CD4-positive, alpha-beta T cell treated with Interleukin-10 for 1 hour (primary cell): ENCODE measurements at regions not wholly inside any gene's neighbourhood (a gene's known extent, or its start where the extent isn't known, plus 50 kb on each side); places are given as distances from the start of the nearest gene placed in this dataset.

ENCODE experiments used
- DNase-seq: peaks from one replicate; pipeline ENCODE4 v3.0.0-alpha.2; 2020

DNA sequence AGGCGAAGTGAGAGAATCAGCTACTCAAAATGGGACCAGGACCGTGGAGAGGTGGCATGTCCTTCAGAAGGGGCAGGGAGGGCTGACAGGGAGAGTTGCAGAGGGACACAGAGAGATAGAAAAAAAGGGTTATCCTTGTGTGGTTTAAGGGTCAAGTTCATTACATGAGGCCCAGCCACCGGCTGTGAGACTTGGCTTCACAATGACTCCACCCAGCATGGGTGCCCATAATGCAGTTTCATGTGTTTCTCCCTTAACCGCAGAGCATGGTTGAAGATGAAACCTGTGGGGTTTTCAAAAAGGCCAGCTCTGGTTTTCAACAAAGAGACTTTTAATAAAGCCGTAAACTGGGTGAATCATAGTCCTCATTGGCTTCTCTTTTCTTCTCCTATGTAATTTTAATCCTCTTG, 164.6 kb downstream of the KLF5 start:
- DNase-seq, result no peak

DNA sequence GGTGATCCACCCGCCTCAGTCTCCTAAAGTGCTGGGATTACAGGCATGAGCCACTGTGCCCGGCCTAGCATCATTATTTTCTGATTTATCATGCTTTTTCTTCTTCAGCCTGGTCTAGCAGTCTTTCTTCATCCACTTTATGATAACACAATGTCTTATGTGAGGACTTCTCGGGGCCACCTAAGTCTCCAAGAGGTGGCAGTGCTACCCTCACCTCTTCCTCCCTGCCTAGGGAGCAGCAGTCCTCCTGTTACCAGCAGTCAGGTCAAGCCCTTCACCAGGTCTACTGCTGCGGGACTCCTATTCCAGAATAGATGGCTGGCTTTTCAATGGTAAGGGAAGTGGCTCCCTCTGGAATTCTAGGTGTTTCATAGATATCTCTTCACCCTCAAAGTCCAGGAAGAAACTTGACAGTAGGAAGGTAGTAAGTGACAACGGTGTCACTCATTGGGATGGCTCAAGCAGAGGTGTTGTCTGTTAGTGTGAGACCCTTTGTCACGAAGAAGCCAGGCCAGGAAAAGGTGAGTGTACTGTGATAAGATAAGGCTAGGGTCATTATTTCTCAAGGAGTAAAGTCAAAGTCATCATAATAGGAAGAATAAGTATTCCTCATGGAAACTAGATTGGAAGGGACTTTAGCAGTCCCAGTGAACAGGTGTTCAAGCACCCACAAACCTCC, 164.0 kb downstream of the KLF5 start:
- DNase-seq, result no peak

DNA sequence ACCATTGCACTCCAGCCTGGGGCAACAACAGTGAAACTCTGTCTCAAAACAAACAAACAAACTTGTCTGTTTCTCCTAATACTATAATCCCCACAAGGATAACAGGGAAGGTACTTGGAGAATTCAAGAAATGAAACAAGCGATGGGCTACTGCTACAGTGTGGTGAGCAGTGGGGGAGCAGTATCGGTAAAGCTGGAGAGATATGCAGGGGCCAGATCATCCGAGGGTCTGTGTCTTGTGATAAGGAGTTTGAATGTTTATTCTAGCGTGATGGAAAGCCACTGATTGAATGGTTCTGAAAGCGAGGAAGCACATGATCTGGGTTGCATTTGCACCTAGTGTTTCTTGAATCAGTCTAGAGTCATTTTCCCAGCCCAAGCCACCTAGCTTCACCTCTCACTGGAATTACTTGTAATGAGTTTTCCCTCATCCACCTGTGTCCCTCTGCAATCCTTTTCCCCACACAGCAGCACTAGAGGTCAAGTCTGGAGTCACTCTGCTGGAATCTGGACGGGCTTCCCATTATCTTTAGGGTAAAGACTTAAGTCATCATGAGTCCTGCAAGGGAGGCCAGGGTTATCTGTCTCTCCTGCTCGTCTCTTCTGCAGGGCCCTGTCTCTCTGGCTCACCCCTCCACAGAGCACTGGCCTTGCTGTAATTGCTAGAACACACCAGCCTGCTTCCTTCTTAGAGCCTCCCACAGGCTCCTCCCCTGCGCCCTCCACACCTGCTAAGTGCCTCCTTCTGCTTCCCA, 162.3 kb downstream of the KLF5 start:
- no peak for DNase-seq

DNA sequence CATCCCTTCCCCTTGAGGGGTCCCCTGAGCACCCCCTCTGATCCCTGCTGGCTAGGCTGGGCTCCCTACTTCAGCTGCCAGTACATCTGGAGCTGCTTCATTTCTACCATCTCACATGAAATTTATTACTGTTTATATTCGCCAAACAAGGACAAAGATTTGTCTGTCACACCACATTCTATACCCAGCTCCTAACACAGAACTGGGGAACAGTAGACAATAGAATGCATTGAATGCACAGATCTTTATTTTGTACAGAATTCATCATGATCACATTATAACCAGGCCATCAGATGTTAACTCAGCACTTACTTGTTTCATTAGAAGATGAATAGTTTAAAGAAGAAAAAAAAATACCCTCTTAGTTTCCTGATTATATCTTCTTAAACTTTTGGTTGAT, 159.4 kb downstream of the KLF5 start:
- DNase-seq, result no peak

DNA sequence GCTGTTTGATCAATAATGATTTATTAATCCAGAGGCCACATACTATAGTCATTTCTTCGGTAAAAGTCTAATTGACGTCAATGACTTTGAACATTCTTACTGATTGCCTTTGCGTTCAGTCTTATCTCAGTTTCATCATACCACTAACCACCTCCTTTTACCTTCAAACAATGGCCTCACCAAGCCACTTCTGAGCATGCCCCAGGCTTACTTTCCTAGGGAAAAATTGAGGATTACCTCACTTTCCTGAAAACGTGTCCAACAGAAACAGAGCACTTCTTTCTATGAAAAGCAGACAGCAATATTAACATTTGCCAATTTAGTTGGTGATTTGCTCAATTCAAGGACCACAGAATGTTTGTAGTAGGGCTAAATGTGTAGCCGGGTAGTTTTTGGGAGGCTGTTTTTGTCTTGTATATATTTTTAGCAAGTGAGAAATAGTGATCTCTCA, 157.6 kb downstream of the KLF5 start:
- no peak for DNase-seq

DNA sequence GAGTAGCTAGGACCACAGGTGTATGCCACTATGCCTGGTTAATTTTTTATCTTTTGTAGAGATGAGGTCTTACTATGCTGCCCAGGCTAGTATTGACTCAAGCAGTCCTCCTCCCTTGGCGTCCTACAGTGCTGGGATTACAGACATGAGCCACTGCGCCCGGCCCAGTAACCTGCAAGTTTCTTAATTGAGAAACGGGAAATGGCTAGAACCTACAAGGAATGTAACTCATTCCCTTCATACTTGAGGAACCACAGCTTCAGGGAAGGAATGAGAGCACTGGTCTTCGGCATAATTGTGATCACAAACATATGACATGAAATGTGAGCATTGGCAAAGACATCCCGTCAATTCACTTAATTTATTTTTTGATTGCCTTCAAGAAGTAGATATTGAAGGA, 157.0 kb downstream of the KLF5 start:
- DNase-seq, result no peak

DNA sequence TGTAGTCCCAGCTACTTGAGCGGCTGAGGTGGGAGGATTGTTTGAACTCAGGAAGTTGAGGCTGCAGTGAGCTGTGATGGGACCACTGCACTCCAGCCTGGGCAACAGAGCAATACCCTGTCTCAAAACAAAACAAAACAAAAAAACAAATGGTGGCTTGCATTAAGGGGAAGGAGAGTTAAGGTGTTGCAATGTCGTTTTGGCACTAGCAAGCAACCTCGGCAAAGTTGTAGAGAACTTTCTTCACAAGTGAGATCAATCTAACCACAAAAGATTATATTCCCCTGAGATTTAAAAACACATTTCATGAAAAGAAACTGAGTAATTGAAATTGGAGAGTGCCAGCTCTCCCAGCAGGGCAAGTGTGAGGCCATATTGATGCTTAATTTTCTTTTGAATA, 153.7 kb downstream of the KLF5 start:
- no peak for DNase-seq

DNA sequence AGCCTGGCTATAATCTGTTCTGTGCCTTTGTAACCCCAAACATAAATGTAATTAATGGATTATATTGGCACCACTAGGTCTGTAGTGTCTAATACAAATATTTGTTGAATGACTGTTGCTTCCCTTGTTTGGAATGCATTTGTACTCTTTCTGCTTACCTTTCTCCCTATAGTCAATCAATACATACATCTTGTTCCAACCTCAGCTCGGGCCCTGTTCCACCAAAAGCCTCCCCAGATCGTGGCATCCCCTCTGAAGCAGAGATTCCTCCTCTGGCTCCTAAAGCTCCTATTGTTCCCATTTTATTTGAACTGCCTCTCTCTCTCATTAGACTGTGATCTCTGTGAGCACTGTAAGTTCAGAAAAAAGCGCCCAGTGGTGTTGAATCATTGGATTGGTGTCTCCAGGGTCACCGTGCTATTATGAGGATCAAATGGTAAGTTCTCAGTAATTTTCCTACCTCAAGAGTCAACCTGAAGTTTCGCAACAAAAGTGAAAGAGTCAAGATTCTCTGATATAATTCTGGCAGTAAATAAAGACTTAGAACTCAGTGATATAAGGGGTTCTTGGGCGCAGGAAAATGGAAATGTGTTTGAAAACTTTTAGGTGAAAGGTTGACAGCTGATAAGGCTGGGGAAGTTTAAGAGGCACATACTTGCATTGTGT, 151.5 kb downstream of the KLF5 start:
- DNase-seq, result no peak

DNA sequence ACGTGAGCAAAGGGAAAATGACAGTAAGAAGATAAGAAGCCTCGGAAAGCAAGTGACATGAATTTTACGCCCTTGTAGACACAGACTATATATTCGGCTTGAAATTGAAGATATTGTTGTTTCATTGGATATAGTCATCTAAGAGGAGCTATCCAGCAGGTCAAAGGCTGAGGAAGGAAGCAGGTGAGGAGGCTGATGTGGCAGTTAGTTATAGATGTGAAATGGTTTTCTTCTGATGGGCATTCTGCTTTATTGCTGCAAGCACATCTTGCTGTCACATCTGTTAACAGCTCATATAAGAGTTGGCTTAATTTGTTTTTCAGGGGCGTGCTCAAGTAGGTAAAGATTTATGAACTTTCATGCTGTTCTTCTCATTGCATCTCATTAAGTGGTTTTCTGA, 146.1 kb downstream of the KLF5 start:
- DNase-seq, result no peak

DNA sequence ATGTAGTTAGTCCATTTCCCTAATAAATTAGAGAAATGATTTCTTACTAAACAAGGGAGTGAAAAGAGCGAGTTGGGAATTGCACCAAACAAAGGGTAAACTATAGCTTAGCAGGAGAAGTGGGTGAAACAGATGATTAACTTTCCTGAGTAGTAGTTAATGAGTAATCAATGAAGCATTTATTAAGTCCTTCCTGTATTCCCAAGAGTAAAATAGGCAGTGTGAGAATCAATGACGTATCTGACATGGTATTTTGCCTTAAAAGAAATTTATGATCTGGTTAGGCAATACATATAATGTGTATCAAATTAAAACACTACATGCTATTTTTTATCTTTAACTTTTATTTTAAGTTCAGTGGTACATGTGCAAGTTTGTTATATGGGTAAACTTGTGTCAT, 142.8 kb downstream of the KLF5 start:
- no peak for DNase-seq

DNA sequence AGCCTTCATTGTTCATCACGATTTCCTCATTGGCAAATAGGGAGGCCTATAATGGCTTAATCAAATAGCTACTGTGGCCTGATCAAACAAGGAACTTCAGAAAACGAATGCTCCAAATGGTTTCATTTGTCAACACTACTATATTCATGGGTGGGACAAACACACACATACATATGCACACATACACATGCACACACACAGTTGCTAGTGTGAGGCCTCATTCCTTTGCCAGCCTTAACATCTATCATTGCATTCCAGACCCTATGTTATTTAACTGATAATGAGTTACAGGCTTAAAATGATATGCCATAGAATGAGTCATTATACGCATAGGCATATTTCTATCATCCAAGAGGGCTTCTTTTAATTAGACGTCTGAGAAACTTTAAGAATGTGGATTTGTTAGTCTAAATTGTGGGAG, 140.2 kb downstream of the KLF5 start:
- no peak for DNase-seq

DNA sequence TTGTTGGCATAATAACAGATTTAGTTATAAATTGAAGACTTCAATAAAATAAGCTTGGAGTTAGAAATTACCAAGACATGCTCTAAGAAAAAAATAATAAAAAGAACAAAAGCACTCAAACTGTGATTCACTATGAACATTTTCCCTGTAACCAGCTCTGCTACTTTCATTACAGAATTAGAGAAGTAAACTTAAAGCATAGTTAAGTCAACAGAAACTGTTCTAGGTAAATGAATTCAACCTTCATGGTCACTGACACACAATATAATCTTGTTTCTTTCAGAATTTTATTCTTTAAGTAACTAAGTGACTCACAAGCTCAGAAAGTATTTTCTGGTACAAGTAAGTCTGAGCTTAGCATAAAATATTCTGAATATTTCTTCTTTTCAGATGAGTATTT, 136.3 kb downstream of the KLF5 start:
- DNase-seq, result no peak

DNA sequence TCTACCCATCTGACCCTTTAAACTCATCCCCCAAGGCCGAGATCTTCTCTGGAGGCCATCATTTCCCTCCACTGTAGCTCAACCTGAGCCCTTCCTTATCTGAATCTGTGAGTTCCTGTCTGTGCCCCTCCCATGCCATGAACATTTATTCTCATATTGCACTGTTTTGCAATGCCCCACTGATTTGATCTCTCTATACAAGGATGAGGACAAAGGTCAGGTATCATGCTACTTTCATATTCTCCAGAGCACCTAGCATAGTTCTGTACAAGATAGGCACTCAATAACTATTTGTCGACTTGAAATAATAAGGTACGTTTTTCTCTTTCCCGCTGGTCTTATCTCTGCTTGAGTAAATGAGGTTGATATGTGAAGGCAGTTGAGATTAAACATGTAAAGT, 135.5 kb downstream of the KLF5 start:
- DNase-seq, result no peak

DNA sequence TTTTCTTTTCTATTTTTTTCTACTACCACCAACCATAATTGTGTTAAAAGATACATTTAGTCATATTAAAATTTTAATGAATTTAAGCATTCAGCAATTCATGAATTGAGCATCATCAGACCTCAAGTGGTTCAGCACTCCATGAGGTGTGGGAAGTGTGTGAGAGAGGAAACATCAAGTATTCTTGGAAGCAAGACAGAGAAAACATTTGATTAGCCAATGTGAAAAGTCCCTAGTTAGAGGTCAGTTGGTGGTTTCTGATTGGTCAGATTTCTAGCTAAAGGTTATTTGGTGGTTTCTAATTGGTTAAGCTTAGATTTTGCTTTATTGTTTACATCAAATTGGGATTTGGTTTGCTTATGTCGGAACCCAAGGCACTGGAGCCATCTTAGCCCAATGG, 134.7 kb downstream of the KLF5 start:
- DNase-seq, result no peak

DNA sequence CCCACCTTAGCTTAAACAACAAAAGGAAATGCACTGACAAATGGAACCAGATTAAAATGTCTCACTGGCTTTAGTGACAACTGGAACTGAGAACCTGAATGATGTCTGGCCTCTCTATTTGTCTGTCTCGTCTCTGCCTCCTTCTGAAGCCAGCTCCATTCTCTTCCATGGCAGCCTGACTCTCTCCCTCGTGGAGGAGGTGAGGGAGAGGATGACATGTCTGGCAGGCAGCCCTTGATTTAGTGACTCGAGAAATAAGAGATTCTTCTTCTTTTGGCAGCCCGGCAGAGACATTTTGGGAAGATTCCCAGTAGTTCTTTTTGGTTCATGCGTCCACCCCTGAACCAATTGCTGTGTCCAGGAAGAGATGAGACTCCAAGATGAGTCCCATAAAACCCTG, 131.7 kb downstream of the KLF5 start:
- DNase-seq, result no peak

DNA sequence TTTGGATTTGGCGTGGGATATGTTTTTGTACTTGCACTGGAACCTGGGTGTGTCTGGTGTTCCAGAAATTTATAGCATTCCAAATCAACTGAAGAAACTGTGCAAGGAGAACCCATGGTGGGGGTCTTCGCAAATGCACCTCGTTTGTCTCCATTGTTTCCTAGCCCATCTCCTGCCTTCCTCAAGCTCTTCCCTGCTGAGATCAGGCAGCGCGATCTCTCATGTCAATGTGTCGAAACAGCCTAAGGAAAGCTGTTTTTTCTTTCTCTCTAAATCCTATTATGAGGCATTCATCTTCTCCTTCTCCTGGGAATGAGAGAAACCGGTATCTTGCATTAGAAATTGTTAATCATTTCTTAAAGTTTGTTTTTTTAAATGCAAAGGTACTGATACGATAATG, 131.0 kb downstream of the KLF5 start:
- no peak for DNase-seq

DNA sequence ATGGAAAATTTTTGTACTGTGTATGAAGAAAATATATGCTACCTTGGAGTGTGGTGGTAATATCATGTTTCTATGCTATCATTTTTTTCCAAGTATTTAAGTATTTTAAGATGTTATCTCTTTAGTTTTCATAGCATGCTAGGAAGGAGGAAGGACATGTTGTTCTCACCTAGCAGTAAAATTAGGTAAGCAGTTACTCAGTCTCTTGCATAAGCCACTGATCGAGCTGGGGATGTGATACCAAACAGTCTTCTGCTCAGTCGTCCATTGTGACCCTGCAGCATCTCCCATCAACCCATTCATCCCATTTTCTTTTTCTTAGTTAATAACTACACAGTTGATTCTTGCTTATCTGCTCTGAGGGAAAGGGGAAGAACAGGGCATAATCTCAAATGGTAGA, 130.6 kb downstream of the KLF5 start:
- no peak for DNase-seq

DNA sequence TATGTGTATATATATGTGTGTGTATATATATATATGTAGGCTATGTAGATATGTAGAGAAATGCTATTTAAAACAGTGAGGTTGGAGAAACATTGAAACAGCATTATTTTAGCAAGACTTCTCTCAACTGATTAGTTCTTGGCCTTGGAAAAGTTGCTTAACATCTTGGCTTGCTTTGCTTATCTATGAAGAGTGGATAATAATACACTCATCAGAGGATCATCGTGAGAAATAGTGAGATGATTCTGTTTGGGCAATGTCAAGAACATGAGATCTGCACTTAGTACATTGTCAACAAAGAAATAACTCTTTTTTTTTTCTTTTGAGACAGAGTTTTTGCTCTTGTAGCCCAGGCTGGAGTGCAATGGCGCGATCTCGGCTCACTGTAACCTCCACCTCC, 128.3 kb downstream of the KLF5 start:
- DNase-seq, result no peak

DNA sequence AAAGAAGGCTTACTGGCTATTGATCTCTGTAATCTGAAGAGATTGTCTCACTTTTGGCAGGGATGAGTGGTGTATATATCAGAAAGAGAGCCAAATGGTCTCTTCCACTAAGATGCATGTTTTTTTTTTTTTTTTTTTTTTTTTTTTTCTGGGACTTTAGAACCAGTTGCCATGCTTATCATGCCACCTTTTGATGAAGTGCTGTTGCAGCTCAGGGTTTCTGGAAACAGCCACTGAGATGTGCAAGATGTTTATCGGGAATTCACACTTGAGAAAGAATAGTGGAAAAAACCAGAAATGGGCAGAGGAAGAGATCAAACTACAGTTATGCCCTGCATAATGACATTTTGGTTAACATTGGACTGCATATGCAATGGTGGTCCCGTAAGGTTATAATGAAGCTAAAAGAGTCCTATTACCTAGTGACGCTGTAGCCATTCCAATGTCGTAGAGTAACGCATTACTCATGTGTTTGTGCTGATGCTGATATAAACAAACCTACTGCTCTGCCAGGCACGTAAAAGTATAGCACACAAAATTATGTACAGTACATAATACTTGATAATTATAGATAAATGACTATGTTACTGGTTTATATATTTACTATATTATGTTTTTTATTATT, 121.0 kb downstream of the KLF5 start:
- DNase-seq, result no peak

DNA sequence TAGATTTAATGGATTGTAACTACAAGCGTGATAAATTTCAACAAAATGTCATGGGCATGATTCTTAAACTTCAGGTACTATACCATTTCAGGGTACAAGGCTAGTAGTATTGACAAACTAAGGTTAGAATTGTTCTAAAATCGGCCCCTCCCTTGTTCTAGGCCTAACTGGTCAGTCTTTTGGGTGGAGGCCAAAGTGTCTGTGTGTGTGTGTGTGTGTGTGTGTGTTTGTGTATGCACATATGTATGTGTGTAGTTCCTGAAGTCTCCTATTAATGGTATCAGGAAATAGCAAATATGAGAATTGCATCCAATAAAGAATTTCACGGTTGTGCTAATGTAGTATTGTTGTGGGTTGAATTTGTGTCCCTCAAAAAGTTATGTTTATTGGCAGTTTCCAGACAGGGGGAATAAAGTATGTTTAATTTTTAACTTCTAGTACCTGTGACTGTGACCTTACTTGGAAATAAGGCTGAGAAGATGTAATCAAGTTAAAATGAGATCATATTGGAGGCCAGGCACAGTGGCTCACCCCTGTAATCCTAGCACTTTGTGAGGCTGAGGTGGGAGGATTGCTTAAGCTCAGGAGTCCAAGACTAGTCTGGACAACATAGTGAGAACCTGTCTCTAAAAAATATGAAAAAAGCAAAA, 119.2 kb downstream of the KLF5 start:
- no peak for DNase-seq

DNA sequence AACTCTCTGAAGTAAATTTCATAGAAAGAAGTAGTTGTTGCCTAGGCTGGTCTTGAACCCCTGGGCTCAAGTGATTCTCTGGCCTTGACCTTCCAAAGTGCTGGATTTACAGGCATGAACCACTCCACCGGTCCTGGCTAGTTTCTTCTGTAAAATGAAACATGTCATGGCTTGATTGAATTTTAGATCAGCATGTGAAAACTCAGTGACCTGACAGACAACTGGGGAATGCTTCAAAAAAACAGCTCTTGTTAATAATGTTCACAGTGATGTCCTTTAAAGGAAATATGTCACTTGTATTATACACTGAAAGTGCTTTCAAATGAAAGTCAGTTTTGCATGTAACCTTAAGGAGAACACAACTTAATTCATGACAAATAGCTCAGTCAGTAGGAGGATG, 118.2 kb downstream of the KLF5 start:
- DNase-seq, result no peak

DNA sequence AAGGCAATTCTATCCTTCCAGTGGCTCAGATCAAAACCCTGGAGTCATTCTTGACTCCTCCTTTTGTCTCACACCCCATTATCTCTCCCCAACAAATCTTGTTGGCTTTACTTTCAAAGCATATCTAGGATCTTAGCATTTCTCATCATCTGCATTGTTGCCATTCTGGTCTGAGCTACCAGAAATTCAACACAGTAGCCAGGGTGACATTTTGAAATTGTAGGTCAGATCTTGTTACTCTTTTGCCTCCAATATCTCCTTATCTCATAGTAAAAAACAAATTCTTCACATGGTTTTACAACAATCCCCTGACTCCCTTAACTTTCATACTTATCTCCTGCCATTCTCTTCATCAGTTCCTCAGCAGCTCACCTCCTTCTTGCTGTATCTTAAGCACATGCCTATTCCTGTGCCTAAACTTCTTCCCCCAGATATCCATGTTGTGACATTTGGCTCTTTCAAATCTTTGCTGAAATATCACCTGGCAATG, 115.8 kb downstream of the KLF5 start:
- no peak for DNase-seq

DNA sequence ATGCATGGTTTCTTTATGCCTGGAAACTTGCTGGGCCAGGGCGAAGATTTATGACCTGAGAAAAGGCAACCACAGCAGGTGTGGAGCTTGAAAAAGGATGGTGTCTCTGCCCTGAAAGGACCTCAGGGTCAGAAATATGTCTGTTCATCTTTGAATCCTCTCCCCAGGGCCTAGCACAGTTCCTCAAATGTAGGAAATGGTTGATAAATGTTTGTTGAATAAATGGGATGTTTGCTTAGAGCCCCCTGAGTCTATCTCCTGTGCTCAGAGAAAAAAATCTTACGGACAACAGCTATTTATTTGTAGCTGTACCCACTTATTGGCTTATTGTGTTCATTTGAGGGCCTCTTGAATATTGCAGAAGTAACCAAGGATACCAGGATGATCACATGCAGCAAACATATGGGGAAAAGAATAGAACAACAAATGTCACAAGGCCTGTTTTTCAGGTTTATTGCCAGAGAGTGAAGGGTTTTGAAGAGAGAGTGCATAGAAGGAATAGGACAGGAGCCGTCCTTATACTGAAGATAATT, 114.5 kb downstream of the KLF5 start:
- DNase-seq, result no peak
